CD4-positive, alpha-beta T cell treated with Interleukin-4 for 1 hour (primary cell): ENCODE measurements at regions not wholly inside any gene's neighbourhood (a gene's known extent, or its start where the extent isn't known, plus 50 kb on each side); places are given as distances from the start of the nearest gene placed in this dataset.
A peak's percentile ranks its signal among the peaks of the same experiment; 100 is the strongest.
"Not testable (repeated sequence)": the region's sequence is repeated elsewhere in the genome, so short reads cannot be mapped to it uniquely, and the experiment has no call there.

Experiments
- DNase-seq, 2 donors: peaks; one replicate each; pipeline ENCODE4 v3.0.0-alpha.2; 2020 to 2022

GRCh38 chr16:88306860-88307545 is 75.8 kb upstream of the ZNF469 start:
- DNase-seq = no peak

GRCh38 chr16:88308441-88309173 is 74.2 kb upstream of the ZNF469 start:
- no peak for DNase-seq

DNA sequence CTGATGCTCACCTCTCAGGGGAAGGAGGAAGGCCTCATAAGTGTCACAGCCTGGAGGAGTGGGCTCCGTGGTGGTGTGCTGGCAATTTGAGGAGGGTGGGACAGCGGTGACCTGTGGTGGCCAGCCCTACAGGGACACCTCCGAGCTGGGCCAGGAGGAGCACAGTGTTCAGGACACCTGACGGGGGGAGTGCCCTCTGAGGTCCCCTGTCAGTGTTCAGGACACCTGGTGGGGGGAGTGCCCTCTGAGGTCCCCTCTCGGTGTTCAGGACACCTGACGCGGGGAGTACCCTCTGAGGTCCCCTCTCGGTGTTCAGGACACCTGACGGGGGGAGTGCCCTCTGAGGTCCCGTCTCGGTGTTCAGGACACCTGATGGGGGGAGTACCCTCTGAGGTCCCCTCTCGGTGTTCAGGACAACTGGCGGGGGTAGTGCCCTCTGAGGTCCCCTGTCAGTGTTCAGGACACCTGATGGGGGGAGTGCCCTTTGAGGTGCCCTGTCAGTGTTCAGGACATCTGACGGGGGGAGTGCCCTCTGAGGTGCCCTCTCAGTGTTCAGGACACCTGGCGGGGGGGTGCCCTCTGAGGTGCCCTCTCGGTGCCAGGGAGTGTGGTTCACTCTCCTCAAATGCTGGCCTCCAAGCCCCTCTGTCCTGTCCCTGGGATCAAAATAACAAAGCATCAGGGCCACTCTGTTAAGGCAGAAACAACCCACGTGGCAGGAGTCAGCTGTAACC is 73.4 kb upstream of the ZNF469 start:
- no peak for DNase-seq

GRCh38 chr16:88309908-88310265 is 72.9 kb upstream of the ZNF469 start:
- DNase-seq = no peak

GRCh38 chr16:88310796-88311605 is 71.8 kb upstream of the ZNF469 start:
- no peak for DNase-seq

DNA sequence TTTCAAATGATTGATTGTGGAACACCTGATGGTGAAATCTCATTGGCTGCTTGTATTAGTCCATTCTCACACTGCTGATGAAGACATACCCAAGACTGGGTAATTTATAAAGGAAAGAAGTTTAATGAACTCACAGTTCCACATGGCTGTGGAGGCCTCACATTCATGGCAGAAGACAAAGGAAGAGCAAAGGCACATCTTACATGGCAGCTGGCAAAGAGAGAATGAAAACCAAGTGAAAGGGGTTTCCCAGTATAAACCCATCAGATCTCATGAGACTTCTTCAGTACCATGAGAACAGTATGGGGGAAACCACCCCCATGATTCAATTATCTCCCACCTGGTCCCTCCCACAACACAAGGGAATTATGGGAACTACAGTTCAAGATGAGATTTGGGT is 70.9 kb upstream of the ZNF469 start:
- DNase-seq = not testable (repeated sequence)

DNA sequence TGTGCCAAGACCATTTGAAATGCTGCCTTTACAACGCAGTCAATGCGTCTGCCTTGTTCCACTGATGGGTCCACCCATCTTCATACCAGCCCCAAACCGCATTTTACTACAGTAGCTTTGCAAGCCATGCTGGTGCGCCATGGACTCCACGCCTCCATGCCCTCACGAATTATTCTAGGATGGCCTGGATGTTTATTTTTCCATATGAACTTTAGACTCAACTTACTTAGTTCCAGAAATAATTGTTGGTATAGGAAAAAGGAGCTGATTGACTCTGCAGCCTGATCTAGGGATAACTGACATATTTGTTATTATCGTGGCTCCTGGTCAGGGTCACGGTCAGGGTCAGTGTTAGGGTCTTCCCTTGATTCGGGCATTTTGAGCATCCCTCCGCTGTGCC is 70.0 kb upstream of the ZNF469 start:
- DNase-seq = no peak

DNA sequence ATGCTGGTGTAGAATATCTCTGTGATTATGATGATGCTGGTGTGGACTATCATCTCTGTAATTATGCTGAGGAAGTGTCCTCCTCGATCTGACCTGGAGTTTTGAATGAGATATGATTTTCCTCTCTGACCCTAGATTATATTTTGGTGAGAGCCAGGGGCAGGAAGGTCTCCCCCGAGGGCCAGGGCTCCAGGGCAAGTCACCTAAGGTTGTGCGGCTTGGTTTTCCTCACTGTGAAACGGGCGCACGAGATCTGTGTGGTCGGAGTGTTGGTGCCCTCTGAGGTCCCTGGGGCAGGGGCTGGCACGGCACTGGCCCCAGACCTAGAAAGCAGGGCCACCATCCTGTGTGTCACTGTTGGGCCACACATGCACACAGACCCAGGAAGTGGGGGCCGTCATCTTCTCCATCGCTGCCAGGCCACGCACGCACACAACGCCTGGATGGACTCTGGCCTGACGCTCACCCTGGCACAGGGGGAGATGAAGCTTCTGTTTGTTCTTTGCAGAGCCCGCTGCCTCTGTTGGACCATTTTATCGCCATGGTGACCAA is 67.7 kb upstream of the ZNF469 start:
- no peak for DNase-seq

DNA sequence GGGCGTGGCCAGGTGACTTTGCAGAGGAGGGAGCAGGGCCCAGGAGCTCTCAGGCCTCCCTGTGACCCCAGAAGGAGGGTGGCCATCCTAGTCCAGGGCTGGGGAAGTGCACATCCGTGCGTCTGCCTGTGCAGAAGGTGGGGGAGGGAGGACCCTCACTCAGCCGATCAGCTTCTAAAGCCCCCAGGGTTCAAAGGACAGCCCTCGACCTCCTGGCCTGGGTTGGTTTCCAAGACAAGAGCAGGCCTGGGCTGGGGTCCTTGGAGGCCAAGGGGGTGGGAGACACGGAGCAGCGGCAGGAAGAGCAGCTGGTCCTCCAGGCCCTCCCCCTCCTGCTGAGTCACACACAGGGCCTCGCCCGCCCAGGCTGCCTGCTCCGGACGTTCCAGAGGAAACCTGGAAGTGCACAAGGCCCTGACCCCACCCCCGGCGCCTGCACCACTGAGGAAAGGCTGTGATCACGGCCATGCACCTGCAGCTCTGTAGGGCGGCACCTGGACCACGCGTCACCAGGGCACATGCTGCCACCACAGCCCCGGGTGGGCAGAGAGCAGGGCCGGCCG is 67.1 kb upstream of the ZNF469 start:
- no peak for DNase-seq

DNA sequence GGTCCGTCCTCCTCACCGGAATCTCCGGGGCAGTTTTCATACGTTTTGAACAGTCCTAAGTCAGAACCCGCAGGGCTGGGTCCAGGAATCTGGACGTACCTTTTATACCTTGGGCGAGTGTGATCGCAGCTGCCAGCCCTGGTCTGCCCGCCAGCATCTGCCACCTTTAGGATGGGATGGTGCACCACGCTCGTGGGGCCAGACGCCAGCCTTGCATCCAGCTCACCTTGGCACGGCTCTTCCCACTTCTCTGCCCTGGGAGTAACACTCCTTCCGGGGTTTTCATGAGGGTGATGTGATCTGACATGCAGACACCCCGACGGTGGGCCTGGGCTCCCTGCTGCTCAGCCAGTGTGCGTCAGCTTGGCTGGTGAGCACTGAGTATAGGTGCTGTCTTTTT is 66.6 kb upstream of the ZNF469 start:
- no peak for DNase-seq

- no peak for DNase-seq
Measured at GRCh38 chr16:88316941-88317612, 65.7 kb upstream of the ZNF469 start.

DNA sequence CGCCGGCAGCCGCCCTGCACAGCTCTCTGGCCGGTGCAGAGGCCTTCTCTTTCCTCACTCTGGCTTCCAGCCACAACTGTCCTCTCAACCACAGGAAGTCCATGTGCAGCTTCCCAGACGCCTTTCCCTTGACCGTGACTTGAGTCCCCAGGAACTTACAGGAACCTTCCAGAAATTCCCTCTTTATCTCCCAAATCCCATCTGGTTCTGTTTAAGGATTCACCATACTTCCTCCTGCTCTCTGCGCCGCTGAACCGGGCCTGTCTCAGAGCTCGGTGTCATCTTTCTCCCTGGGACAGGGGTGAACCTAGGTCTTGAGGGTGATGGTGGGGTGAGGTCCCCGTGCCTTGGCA is 65.2 kb upstream of the ZNF469 start:
- no peak for DNase-seq

DNA sequence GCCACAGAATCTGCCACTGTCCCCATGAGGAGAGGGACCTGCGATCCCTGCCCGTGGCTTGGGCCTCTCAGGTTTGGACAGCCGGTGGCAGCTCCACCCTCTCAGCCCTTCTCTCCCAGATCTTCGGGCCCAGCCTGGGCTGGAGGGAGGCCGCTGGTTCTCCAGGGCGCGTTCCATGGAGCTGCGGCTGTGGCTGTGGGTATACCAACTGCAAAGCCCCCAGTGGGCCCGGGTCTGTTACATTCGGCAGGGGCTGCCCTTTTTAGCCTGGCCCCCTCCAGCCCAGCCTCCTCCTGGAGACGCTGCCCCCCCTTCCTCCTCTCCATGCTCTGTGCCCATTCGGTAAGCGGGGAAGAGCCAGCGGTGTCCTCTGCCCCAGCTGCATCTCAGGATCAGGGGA is 64.7 kb upstream of the ZNF469 start:
- no peak for DNase-seq

GRCh38 chr16:88318521-88318920 is 64.2 kb upstream of the ZNF469 start:
- no peak for DNase-seq

GRCh38 chr16:88319116-88319965 is 63.4 kb upstream of the ZNF469 start:
- DNase-seq = no peak

DNA sequence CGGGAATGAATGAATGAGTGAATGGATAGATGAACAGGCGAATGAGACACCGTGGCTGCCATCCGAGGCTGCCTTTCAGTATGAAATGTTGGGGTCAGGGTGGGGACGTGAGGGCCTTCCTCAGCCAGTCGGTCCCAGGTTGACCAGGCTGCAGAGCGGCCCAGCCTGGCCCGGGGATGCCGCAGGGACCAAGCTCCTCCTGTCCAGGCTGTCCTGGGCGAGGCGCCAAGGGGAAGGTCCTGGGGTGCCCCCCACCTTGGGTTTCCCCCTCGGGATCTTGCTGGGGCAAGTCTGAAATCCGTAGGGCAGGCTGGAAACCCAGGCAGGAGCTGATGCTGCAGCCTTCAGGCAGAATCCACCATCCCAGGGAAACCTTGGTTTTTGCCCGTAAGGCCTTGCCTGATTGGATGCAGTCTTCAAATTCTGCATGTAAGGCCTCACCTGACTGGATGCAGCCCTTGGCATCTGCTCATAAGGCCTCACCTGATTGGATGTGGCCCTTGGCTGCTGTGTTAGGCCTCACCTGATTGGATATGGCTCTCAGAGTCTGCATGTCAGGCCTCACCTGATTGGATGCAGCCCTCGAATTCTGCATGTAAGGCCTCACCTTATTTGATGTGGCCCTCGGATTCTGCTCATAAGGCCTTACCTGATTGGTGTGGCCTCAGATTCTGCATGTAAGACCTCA is 61.7 kb upstream of the ZNF469 start:
- peak in 1 of 2 donors; percentile 3 for DNase-seq

DNA sequence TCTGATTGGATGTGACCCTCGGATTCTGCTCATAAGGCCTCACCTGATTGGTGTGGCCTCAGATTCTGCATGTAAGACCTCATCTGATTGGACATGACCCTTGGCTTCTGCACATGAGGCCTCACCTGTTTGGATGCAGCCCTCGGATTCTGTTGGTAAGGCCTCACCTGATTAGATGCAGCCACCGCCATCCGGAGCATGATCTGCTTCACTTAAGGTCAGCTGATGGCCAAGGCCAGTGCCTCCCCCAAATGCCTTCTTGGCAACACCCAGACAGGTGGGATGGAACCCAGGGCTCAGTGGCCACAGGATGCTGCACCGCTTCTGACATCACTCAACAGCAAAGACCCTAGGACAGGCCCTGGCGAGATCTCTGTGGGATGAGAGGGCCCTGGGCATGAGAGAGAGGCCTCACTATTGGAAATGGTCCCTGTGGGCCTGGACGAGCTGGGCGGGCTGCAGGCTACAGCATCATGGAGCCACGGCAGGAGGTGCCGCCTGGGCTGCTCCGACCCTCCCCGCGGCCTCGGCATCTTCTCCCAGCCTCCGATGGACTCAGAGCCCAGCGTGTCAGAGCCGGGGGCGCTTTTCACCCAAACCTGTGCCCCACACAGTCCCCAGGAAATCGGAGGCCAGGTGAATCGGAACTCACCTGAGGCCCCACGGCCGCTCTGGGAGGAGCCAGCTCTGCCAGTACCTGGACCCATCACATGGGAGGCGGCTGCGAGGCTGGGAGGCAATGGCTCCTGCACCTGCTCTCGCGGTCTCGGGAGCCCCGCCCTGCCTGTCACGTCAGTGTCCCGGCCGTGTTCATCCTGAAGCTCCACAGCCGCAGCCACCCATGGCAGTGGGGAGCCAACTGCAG is 60.9 kb upstream of the ZNF469 start:
- DNase-seq = no peak

GRCh38 chr16:88322500-88322970 is 60.2 kb upstream of the ZNF469 start:
- DNase-seq = no peak

DNA sequence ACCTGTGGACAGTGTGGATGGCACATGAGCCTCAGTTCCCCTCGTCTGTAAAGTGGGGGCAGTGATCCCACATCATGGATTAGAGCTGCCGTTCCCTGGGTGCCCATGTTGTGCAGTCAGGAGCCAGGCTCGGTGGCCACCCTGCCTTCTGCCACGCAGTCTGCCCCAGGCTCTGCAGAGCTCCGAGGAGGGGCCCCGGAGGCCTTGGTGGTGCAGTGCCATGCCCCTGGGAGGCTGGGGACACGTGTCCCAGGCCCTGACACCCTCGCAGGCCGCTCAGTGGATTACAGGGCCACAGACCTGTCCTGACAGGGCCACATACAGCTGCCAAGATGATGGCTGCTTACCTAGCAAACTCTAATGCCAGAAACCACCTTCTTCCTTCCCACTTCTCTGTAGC is 59.7 kb upstream of the ZNF469 start:
- no peak for DNase-seq
